AG10803 (cell line): ENCODE measurements at regions not wholly inside any gene's neighbourhood (a gene's known extent, or its start where the extent isn't known, plus 50 kb on each side); places are given as distances from the start of the nearest gene placed in this dataset.
A peak's percentile ranks its signal among the peaks of the same experiment; 100 is the strongest.

ENCODE experiments used
- DNase-seq: peaks from one replicate; pipeline ENCODE4 v3.0.0; 2010; ENCODE audit warnings: low read depth
- H3K4me3 ChIP-seq: 2 replicates; pipeline ENCODE4 v1.5.1; 2011; ENCODE audit warnings: mild to moderate bottlenecking, low read length, control low read depth
- TF ChIP-seq, protein P1 (sequence below): conservative IDR thresholded peaks from 2 replicates; pipeline ENCODE4 v1.5.1; 2011; ENCODE audit warnings: mild to moderate bottlenecking, low read length, control low read depth, inconsistent platforms

DNA sequence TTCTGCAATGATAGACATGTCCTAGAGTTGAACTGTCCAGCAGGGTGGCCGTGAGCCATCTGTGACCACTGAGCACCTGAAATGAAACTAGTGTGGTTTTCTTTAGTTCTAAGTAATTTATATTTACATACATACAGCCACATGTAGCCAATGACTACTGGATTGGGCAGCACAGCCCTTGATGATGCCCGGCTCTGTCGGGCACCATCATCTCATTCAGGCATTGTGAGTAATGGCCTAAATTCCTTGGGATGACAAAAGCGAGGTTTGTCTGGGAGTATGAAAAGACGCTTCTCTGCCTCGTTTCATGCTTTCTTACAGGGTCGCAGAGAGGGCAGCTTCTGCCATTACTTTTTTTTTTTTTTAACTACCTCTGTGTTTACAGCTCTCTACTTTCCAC, 251.9 kb upstream of the HES1 start:
- DNase-seq = no peak
- TF ChIP-seq, protein P1, sequence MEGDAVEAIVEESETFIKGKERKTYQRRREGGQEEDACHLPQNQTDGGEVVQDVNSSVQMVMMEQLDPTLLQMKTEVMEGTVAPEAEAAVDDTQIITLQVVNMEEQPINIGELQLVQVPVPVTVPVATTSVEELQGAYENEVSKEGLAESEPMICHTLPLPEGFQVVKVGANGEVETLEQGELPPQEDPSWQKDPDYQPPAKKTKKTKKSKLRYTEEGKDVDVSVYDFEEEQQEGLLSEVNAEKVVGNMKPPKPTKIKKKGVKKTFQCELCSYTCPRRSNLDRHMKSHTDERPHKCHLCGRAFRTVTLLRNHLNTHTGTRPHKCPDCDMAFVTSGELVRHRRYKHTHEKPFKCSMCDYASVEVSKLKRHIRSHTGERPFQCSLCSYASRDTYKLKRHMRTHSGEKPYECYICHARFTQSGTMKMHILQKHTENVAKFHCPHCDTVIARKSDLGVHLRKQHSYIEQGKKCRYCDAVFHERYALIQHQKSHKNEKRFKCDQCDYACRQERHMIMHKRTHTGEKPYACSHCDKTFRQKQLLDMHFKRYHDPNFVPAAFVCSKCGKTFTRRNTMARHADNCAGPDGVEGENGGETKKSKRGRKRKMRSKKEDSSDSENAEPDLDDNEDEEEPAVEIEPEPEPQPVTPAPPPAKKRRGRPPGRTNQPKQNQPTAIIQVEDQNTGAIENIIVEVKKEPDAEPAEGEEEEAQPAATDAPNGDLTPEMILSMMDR = no peak
- H3K4me3 ChIP-seq = no peak overlapping the region

DNA sequence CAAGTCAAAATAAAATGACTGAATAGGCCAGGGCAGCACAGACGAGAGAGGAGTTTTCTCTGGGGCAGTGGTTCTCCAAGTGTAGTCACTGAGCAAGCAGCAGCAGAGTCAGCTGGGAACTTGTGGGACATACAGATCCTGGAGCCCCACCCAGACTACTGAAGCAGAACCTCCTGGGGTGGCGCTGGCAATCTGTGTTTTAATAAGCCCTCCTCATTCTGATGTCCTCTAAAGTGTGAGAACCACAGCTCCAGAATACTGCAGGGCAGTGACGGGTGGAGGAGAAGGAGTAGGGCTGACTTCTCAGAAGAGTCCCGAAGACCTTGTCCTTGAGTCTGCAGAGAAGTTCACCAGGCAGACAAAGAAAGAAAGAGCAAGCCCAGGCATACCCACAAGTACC, 251.3 kb upstream of the HES1 start:
- TF ChIP-seq, protein P1 = no peak
- H3K4me3 ChIP-seq = no peak overlapping the region
- no peak for DNase-seq

DNA sequence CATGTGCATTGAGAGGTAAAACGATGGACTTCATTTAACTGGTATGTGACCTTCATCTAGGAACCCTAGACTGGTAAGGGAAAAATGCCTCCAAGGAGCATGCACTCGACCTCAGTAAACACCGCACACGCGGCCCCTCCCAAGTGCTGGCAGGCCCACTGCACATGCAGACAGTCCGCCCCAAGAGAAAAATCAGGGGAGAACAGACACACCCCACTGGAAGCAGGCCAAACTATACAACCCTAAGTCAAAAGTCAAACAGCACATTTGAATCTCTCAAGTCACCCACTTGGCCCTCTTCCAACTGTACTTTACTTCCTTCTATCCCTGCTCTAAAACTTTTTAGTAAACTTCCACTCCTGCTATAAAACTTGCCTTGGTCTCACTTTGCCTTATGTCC, 250.1 kb upstream of the HES1 start:
- no peak for DNase-seq
- TF ChIP-seq, protein P1 = no peak
- no peak overlapping the region for H3K4me3 ChIP-seq

DNA sequence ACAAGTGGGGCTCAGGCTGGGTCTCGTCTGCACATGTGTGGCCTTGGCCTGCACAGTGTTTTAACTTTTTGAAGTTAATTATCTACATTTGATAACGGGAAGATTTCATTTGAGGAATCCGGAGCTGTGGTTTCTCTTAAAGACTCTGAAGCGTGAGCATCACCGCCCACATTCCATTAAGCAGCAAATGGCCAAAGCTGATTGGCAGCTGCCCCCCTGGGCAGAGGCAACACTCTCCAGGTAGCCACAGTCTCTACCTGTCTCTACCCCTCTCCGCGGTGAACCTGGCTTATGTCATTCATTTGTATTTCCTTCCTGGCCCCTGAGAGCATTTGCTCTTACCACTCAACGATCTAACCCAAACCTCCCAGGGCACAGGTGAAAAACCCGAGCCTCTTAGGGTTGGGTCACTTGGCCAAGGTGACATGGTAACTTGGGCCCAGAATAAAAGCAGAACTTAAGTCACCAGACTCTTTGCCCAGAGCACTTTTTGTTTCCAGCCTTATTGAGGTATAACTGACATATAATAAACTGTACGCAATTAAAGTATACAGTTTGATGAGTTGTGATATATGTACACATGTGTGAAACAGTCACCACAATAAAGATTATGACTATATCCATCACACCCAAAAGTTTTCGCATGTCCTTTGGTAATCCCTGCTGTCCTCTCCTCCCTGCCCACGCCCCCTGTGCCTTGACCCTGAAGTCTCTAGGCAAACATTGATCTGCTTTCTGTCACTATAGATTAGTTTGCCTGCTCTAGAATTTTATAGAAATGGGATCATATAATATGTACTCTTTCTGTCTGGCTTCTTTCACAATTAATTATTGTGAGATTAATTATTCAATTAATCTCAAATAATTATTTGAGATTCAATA, 245.7 kb upstream of the HES1 start:
- H3K4me3 ChIP-seq = no peak overlapping the region
- TF ChIP-seq, protein P1 = no peak
- no peak for DNase-seq

DNA sequence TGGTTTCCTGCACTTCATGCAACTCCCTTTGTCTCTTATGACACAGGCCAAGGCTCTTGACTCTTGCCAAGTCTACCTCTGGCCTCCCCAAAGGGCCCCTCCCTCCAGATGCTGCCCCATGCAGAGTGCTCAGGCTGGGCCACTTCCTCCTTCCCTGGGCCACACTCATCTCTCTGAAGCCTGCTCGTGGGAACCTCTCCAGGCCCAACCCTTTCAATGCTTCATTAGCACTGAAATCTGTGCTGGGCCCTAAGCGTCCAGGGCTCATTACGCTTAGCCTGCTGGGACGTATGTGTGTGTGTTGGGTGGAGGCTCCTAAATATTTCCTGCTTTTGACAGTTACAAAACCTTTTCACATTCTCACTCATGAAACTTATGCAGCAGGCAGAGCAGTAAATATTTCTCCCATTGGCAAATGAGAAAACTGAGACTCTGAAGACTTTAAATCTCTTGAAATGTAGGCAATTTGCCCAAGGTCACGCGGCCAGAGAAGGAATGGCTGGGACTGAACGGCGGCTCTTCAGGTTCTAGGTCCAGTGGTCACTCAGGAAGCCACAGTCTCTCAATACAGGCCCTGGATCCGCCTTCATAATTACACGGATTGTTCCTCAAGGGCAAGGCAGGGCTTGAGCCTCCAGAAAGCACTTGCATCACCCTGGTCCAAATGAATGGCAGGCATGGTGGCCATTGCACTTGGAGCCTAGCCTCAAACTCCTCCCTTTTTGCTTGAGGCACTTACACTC, 241.7 kb upstream of the HES1 start:
- DNase-seq = no peak
- no peak overlapping the region for H3K4me3 ChIP-seq
- TF ChIP-seq, protein P1 = no peak

DNA sequence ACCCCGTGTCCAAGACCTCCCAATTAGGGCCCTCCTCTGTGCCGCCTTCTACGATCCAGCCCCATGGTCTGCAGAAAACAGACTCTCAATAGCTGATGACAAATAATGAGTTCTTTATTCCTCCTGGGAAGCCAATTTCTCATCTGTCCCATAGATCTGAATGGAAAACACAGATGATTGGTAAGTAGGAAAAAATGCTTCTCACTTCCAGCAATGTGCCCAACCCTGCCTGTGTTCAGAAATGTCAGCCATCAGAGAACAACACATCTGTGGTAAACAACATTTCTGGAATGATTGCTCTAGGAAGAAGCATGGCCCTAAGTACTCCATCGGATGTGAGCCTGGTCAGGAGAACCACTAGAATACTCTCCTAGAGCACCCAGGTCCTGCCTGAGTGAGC, 240.5 kb upstream of the HES1 start:
- TF ChIP-seq, protein P1 = no peak
- H3K4me3 ChIP-seq = no peak overlapping the region
- DNase-seq = peak; percentile 18
